ENCODE measurements at regions not wholly inside any gene's neighbourhood (a gene's known extent, or its start where the extent isn't known, plus 50 kb on each side); places are given as distances from the start of the nearest gene placed in this dataset.
"Not testable (repeated sequence)": the region's sequence is repeated elsewhere in the genome, so short reads cannot be mapped to it uniquely, and the experiment has no call there.

DNA sequence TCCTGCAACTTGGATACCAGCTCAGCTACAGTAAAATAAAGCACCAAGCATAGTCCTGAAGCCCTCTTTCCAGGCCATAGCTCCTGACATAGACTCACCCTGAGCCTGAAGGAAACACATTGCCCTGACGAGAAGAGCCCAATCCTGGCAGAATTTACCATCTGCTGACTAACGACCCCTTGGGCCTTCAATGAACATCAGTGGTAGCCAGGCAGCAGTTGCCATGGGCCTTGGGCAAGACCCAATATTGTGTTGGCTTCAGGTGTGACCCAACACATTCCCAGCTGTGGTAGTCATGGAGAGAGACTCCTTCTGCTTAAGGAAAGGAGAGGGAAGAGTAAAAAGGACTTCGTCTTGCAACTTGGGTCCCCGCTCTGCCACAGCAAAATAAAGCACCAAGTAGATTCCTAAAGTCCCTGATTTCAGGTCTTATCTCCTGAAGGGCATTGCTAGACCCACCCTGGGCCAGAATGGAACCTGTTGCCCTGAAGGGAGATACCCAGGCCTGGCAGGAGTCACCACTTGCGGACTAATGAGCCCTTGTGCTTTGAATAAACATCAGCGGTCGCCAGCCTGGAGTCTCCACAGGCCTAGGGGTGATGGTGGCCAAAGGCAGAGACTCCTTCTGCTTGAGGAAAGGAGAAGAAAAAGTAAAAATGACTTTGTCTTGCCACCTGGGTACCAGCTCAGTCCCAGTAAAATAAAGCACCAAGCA, 902.6 kb downstream of the C4orf33 start:
- ChIA-PET CTCF (no interaction called here), POLR2A (no interaction called here)
- Histone ChIP-seq H3K4me3 (no peak overlapping the region), H3K9me3 (no peaks in the 10 kb centered on the region), H3K4me2 (no peak overlapping the region), H3K27ac (no peak overlapping the region), H3K4me1 (no peaks in the 10 kb centered on the region)
- ATAC-seq (no peak), DNase-seq (ENCODE audit: low read depth in 1 of 2, low spot score in 1 of 2) (no peak), FAIRE-seq (no peak)
- TF ChIP-seq, protein P1, sequence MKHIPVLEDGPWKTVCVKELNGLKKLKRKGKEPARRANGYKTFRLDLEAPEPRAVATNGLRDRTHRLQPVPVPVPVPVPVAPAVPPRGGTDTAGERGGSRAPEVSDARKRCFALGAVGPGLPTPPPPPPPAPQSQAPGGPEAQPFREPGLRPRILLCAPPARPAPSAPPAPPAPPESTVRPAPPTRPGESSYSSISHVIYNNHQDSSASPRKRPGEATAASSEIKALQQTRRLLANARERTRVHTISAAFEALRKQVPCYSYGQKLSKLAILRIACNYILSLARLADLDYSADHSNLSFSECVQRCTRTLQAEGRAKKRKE (CRISPR knock-in tag; IDR thresholded peaks at IDR 0.05; ENCODE audit: low read depth) = no peak
- TF ChIP-seq, protein P2, sequence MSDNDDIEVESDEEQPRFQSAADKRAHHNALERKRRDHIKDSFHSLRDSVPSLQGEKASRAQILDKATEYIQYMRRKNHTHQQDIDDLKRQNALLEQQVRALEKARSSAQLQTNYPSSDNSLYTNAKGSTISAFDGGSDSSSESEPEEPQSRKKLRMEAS (IDR thresholded peaks at IDR 0.05) = no peak
- 27% methylated on average over 7 of the region's 7 CpGs for WGBS (ENCODE audit: missing lambda C conversion rate)

DNA sequence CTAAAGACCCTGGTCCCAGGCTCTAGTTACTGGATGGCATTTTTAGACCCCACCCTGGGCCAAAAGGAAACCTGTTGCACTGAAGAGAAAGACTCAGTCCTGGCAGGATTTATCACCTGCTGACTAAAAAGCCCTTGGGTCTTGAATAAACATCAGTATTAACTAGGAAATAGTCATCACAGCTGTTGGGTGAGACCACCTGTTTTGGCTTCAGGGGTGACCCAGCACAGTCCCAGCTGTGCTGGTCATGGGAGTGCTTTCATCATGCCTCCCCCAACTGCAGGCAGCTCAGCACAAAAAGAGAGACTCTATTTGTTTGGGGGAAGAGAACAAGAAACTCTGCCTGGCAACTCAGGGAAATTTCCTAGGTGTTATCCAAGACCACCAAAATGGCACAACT, 903.2 kb downstream of the C4orf33 start:
- Histone ChIP-seq H3K4me3 (no peak overlapping the region), H3K4me2 (no peak overlapping the region), H3K9me3 (no peaks in the 10 kb centered on the region), H3K4me1 (no peaks in the 10 kb centered on the region), H3K27ac (no peak overlapping the region)
- DNase-seq (ENCODE audit: low read depth in 1 of 2, low spot score in 1 of 2) (no peak), ATAC-seq (no peak), FAIRE-seq (no peak)
- TF ChIP-seq, protein P2 (IDR thresholded peaks at IDR 0.05) = no peak
- TF ChIP-seq CBX2 (IDR thresholded peaks at IDR 0.05; ENCODE audit: borderline replicate concordance, low read depth) (no peak), BCL3 (IDR thresholded peaks at IDR 0.05) (no peak), RFX5 (IDR thresholded peaks at IDR 0.05) (no peak), NPAS2 (CRISPR knock-in tag; IDR thresholded peaks at IDR 0.05; ENCODE audit: borderline replicate concordance) (no peak)
- POLR2A ChIA-PET = no interaction called here
- CTCF ChIA-PET = no interaction called here

- TF ChIP-seq MAZ (IDR thresholded peaks at IDR 0.05; ENCODE audit: borderline replicate concordance, low read depth, low read length) (no peak), FOXS1 (CRISPR knock-in tag; IDR thresholded peaks at IDR 0.05) (no peak), ELK1 (IDR thresholded peaks at IDR 0.05; ENCODE audit: low read depth, low read length) (no peak), KDM1A (IDR thresholded peaks at IDR 0.05; ENCODE audit: low read depth) (no peak), EHMT2 (IDR thresholded peaks at IDR 0.05; ENCODE audit: low read depth) (no peak), HOXA7 (CRISPR knock-in tag; IDR thresholded peaks at IDR 0.05) (no peak), CTCF (IDR thresholded peaks at IDR 0.05) (no peak), HDAC2 (IDR thresholded peaks at IDR 0.05) (no peak), MAFK (IDR thresholded peaks at IDR 0.05; ENCODE audit: partially characterized antibody) (no peak), ZC3H11A (IDR thresholded peaks at IDR 0.05) (no peak)
- TF ChIP-seq, protein P3, sequence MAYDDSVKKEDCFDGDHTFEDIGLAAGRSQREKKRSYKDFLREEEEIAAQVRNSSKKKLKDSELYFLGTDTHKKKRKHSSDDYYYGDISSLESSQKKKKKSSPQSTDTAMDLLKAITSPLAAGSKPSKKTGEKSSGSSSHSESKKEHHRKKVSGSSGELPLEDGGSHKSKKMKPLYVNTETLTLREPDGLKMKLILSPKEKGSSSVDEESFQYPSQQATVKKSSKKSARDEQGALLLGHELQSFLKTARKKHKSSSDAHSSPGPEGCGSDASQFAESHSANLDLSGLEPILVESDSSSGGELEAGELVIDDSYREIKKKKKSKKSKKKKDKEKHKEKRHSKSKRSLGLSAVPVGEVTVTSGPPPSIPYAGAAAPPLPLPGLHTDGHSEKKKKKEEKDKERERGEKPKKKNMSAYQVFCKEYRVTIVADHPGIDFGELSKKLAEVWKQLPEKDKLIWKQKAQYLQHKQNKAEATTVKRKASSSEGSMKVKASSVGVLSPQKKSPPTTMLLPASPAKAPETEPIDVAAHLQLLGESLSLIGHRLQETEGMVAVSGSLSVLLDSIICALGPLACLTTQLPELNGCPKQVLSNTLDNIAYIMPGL (CRISPR knock-in tag; IDR thresholded peaks at IDR 0.05; ENCODE audit: borderline replicate concordance) = no peak
- TF ChIP-seq, protein P1 (CRISPR knock-in tag; IDR thresholded peaks at IDR 0.05; ENCODE audit: low read depth) = no peak
- TF ChIP-seq, protein P2 (IDR thresholded peaks at IDR 0.05) = no peak
- no peak overlapping the region for H3K27ac ChIP-seq
- CTCF ChIA-PET = interaction anchor here (0.9 kb wide), 1 partner anchor 276 kb away, joined by 3 read pairs; no protein-coding TSS in a partner anchor
- ATAC-seq = no peak
- H3K4me1 ChIP-seq = no peaks in the 10 kb centered on the region
- POLR2A ChIA-PET = no interaction called here
- DNase-seq (ENCODE audit: low read depth in 1 of 2, low spot score in 1 of 2) = no peak
- no peak overlapping the region for H3K4me2 ChIP-seq
- FAIRE-seq = no peak
- H3K4me3 ChIP-seq = no peak overlapping the region
- no peaks in the 10 kb centered on the region for H3K9me3 ChIP-seq
Observed at GRCh38 chr4:130008461-130008860, 912.5 kb downstream of the C4orf33 start.

DNA sequence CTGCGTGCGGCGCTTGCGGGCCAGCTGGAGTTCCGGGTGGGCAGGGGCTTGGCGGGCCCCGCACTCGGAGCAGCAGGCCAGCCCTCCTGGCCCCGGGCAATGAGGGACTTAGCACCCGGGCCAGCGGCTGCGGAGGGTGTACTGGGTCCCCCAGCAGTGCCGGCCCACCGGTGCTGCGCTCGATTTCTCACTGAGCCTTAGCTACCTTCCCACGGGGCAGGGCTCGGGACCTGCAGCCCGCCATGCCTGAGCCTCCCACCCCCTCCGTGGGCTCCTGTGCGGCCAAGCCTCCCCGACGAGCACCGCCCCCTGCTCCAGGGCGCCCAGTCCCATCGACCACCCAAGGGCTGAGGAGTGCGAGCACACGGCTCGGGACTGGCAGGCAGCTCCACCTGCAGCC, 916.9 kb downstream of the C4orf33 start:
- H3K9me3 ChIP-seq; CTCF ChIA-PET; ATAC-seq; H3K27ac ChIP-seq; H3K4me2 ChIP-seq; POLR2A ChIA-PET; H3K4me1 ChIP-seq; DNase-seq (ENCODE audit: low read depth in 1 of 2, low spot score in 1 of 2); FAIRE-seq; H3K4me3 ChIP-seq: not testable (repeated sequence)
- WGBS (ENCODE audit: missing lambda C conversion rate) = no CpG with 5 or more reads among the region's 29 CpGs

Measured in A549 (cell line).